GM19463 (cell line): ENCODE measurements at regions not wholly inside any gene's neighbourhood (a gene's known extent, or its start where the extent isn't known, plus 50 kb on each side); places are given as distances from the start of the nearest gene placed in this dataset.

Experiments used
- ATAC-seq: cut with Tn5 transposase; IDR thresholded peaks from one replicate; pipeline ENCODE4 v1.9.1; 2021; ENCODE audit warnings: mild to moderate bottlenecking, moderate library complexity; ENCODE audit not compliant: unreplicated experiment

GRCh38 chr3:117367861-117368260 lies 658.3 kb downstream of the TUSC7 start:
- ATAC-seq: no peak

GRCh38 chr3:117380631-117381030 lies 671.1 kb downstream of the TUSC7 start:
- ATAC-seq: no peak

GRCh38 chr3:117393119-117393518 lies 683.5 kb downstream of the TUSC7 start:
- ATAC-seq: no peak

GRCh38 chr3:117398141-117398899 lies 688.7 kb downstream of the TUSC7 start:
- no peak for ATAC-seq

GRCh38 chr3:117399311-117400078 lies 689.9 kb downstream of the TUSC7 start:
- no peak for ATAC-seq

GRCh38 chr3:117400303-117400702 lies 690.7 kb downstream of the TUSC7 start:
- ATAC-seq: no peak

- no peak for ATAC-seq
These were observed 694.6 kb downstream of the TUSC7 start for GRCh38 chr3:117404141-117404540.

- no peak for ATAC-seq
These were observed 695.2 kb downstream of the TUSC7 start for GRCh38 chr3:117404730-117405129.

- no peak for ATAC-seq
These were observed 695.8 kb downstream of the TUSC7 start for GRCh38 chr3:117405359-117405758.

GRCh38 chr3:117407317-117407716 lies 697.7 kb downstream of the TUSC7 start:
- ATAC-seq: peak; percentile 85

- no peak for ATAC-seq
These were observed 699.2 kb downstream of the TUSC7 start for GRCh38 chr3:117408811-117409210.

GRCh38 chr3:117409256-117409655 lies 699.7 kb downstream of the TUSC7 start:
- no peak for ATAC-seq

GRCh38 chr3:117409701-117410459 lies 700.3 kb downstream of the TUSC7 start:
- no peak for ATAC-seq

- ATAC-seq: no peak
These were observed 702.4 kb downstream of the TUSC7 start for GRCh38 chr3:117411971-117412370.

- ATAC-seq: no peak
These were observed 707.8 kb downstream of the TUSC7 start for GRCh38 chr3:117417411-117417810.

GRCh38 chr3:117427081-117427480 lies 717.5 kb downstream of the TUSC7 start:
- ATAC-seq: no peak

- no peak for ATAC-seq
These were observed 723.8 kb downstream of the TUSC7 start for GRCh38 chr3:117433427-117433826.

- no peak for ATAC-seq
These were observed 725.3 kb downstream of the TUSC7 start for GRCh38 chr3:117434661-117435412.

GRCh38 chr3:117435506-117435905 lies 725.9 kb downstream of the TUSC7 start:
- no peak for ATAC-seq

- no peak for ATAC-seq
These were observed 730.2 kb downstream of the TUSC7 start for GRCh38 chr3:117439812-117440211.

GRCh38 chr3:117441851-117442250 lies 732.3 kb downstream of the TUSC7 start:
- ATAC-seq: no peak
